ENCODE measurements at regions not wholly inside any gene's neighbourhood (a gene's known extent, or its start where the extent isn't known, plus 50 kb on each side); places are given as distances from the start of the nearest gene placed in this dataset.

GRCh38 chr13:106393776-106394175 is 141.7 kb downstream of the EFNB2 start:
- H3K27me3 ChIP-seq (ENCODE audit: control insufficient read depth in 3 of 3, insufficient read depth in 3 of 3, low read length in 3 of 3), result no peaks in the 10 kb centered on the region
- H3K36me3 ChIP-seq (ENCODE audit: control insufficient read depth in 3 of 3, insufficient read depth in 2 of 3, low read depth in 1 of 3, low read length in 3 of 3), result no peaks in the 10 kb centered on the region
- FAIRE-seq (no peak), DNase-seq (no peak)
- H3K9me3 ChIP-seq (ENCODE audit: control insufficient read depth in 2 of 2, insufficient read depth in 1 of 2, low read depth in 1 of 2, low read length in 1 of 2), result peaks cover 0 to under 1% of the 10 kb centered on the region in 2 donors
- peaks cover 0 to 3% (median 0%) of the 10 kb centered on the region in 3 donors for H3K4me1 ChIP-seq (ENCODE audit: control insufficient read depth in 3 of 3, insufficient read depth in 2 of 3, low read depth in 1 of 3, low read length in 2 of 3)
- H3K4me3 ChIP-seq (ENCODE audit: low read depth in 1 of 3, low read length in 3 of 3), result no peak overlapping the region
- 58 to 73% (median 63%) methylated on average over 4 of the region's 4 CpGs for WGBS, 3 donors
- H3K27ac ChIP-seq (ENCODE audit: low read depth in 1 of 3, low read length in 2 of 3), result no peak overlapping the region

GRCh38 chr13:106391681-106392080 is 143.8 kb downstream of the EFNB2 start:
- 94 to 97% (median 95%) methylated on average over 6 of the region's 6 CpGs for WGBS, 3 donors
- DNase-seq, result no peak
- no peaks in the 10 kb centered on the region for H3K36me3 ChIP-seq (ENCODE audit: control insufficient read depth in 3 of 3, insufficient read depth in 2 of 3, low read depth in 1 of 3, low read length in 3 of 3)
- peaks cover 0 to 3% (median 0%) of the 10 kb centered on the region in 3 donors for H3K4me1 ChIP-seq (ENCODE audit: control insufficient read depth in 3 of 3, insufficient read depth in 2 of 3, low read depth in 1 of 3, low read length in 2 of 3)
- no peaks in the 10 kb centered on the region for H3K27me3 ChIP-seq (ENCODE audit: control insufficient read depth in 3 of 3, insufficient read depth in 3 of 3, low read length in 3 of 3)
- H3K9me3 ChIP-seq (ENCODE audit: control insufficient read depth in 2 of 2, insufficient read depth in 1 of 2, low read depth in 1 of 2, low read length in 1 of 2), result peaks cover 0 to 4% of the 10 kb centered on the region in 2 donors
- FAIRE-seq, result no peak
- H3K27ac ChIP-seq (ENCODE audit: low read depth in 1 of 3, low read length in 2 of 3), result no peak overlapping the region
- H3K4me3 ChIP-seq (ENCODE audit: low read depth in 1 of 3, low read length in 3 of 3), result no peak overlapping the region

- Histone ChIP-seq H3K36me3 (ENCODE audit: control insufficient read depth in 3 of 3, insufficient read depth in 2 of 3, low read depth in 1 of 3, low read length in 3 of 3) (no peaks in the 10 kb centered on the region), H3K9me3 (ENCODE audit: control insufficient read depth in 2 of 2, insufficient read depth in 1 of 2, low read depth in 1 of 2, low read length in 1 of 2) (peaks cover 0 to 4% of the 10 kb centered on the region in 2 donors), H3K4me1 (ENCODE audit: control insufficient read depth in 3 of 3, insufficient read depth in 2 of 3, low read depth in 1 of 3, low read length in 2 of 3) (peaks cover 0 to 3% (median 0%) of the 10 kb centered on the region in 3 donors), H3K27ac (ENCODE audit: low read depth in 1 of 3, low read length in 2 of 3) (no peak overlapping the region), H3K4me3 (ENCODE audit: low read depth in 1 of 3, low read length in 3 of 3) (no peak overlapping the region), H3K27me3 (ENCODE audit: control insufficient read depth in 3 of 3, insufficient read depth in 3 of 3, low read length in 3 of 3) (no peaks in the 10 kb centered on the region)
- WGBS, 3 donors, result 82 to 85% (median 85%) methylated on average over 5 of the region's 5 CpGs
- DNase-seq (no peak), FAIRE-seq (no peak)
These were observed 144.2 kb downstream of the EFNB2 start for GRCh38 chr13:106391271-106391670.

GRCh38 chr13:106390367-106390766 is 145.1 kb downstream of the EFNB2 start:
- peak in 1 of 2 donors; percentile 21 for DNase-seq
- Histone ChIP-seq H3K4me3 (ENCODE audit: low read depth in 1 of 3, low read length in 3 of 3) (no peak overlapping the region), H3K9me3 (ENCODE audit: control insufficient read depth in 2 of 2, insufficient read depth in 1 of 2, low read depth in 1 of 2, low read length in 1 of 2) (peaks cover 0 to 4% of the 10 kb centered on the region in 2 donors), H3K4me1 (ENCODE audit: control insufficient read depth in 3 of 3, insufficient read depth in 2 of 3, low read depth in 1 of 3, low read length in 2 of 3) (peaks cover 0 to 3% (median 0%) of the 10 kb centered on the region in 3 donors), H3K27ac (ENCODE audit: low read depth in 1 of 3, low read length in 2 of 3) (no peak overlapping the region), H3K36me3 (ENCODE audit: control insufficient read depth in 3 of 3, insufficient read depth in 2 of 3, low read depth in 1 of 3, low read length in 3 of 3) (no peaks in the 10 kb centered on the region), H3K27me3 (ENCODE audit: control insufficient read depth in 3 of 3, insufficient read depth in 3 of 3, low read length in 3 of 3) (no peaks in the 10 kb centered on the region)
- no peak for FAIRE-seq
- 12 to 46% (median 18%) methylated on average over 1 of the region's 1 CpG for WGBS, 3 donors

GRCh38 chr13:106385654-106386053 is 149.8 kb downstream of the EFNB2 start:
- DNase-seq, result no peak
- H3K36me3 ChIP-seq (ENCODE audit: control insufficient read depth in 3 of 3, insufficient read depth in 2 of 3, low read depth in 1 of 3, low read length in 3 of 3), result no peaks in the 10 kb centered on the region
- no peak overlapping the region for H3K27ac ChIP-seq (ENCODE audit: low read depth in 1 of 3, low read length in 2 of 3)
- no peak for FAIRE-seq
- no peak overlapping the region for H3K4me3 ChIP-seq (ENCODE audit: low read depth in 1 of 3, low read length in 3 of 3)
- H3K27me3 ChIP-seq (ENCODE audit: control insufficient read depth in 3 of 3, insufficient read depth in 3 of 3, low read length in 3 of 3), result no peaks in the 10 kb centered on the region
- WGBS, 3 donors, result 86 to 91% (median 88%) methylated on average over 6 of the region's 6 CpGs
- peaks cover 0 to 14% (median 3%) of the 10 kb centered on the region in 3 donors for H3K4me1 ChIP-seq (ENCODE audit: control insufficient read depth in 3 of 3, insufficient read depth in 2 of 3, low read depth in 1 of 3, low read length in 2 of 3)
- H3K9me3 ChIP-seq (ENCODE audit: control insufficient read depth in 2 of 2, insufficient read depth in 1 of 2, low read depth in 1 of 2, low read length in 1 of 2), result peaks cover 0 to 4% of the 10 kb centered on the region in 2 donors

- Histone ChIP-seq H3K27ac (ENCODE audit: low read depth in 1 of 3, low read length in 2 of 3) (no peak overlapping the region), H3K4me3 (ENCODE audit: low read depth in 1 of 3, low read length in 3 of 3) (no peak overlapping the region), H3K36me3 (ENCODE audit: control insufficient read depth in 3 of 3, insufficient read depth in 2 of 3, low read depth in 1 of 3, low read length in 3 of 3) (no peaks in the 10 kb centered on the region), H3K4me1 (ENCODE audit: control insufficient read depth in 3 of 3, insufficient read depth in 2 of 3, low read depth in 1 of 3, low read length in 2 of 3) (peaks cover 0 to 15% (median 0%) of the 10 kb centered on the region in 3 donors), H3K9me3 (ENCODE audit: control insufficient read depth in 2 of 2, insufficient read depth in 1 of 2, low read depth in 1 of 2, low read length in 1 of 2) (peaks cover 0 to 4% of the 10 kb centered on the region in 2 donors), H3K27me3 (ENCODE audit: control insufficient read depth in 3 of 3, insufficient read depth in 3 of 3, low read length in 3 of 3) (no peaks in the 10 kb centered on the region)
- 71 to 88% (median 74%) methylated on average over 4 of the region's 4 CpGs for WGBS, 3 donors
- no peak for DNase-seq
- no peak for FAIRE-seq
These were observed 150.9 kb downstream of the EFNB2 start for GRCh38 chr13:106384516-106384915.

GRCh38 chr13:106383791-106384190 is 151.7 kb downstream of the EFNB2 start:
- Histone ChIP-seq H3K9me3 (ENCODE audit: control insufficient read depth in 2 of 2, insufficient read depth in 1 of 2, low read depth in 1 of 2, low read length in 1 of 2) (peaks cover 0 to 3% of the 10 kb centered on the region in 2 donors), H3K36me3 (ENCODE audit: control insufficient read depth in 3 of 3, insufficient read depth in 2 of 3, low read depth in 1 of 3, low read length in 3 of 3) (no peaks in the 10 kb centered on the region), H3K4me3 (ENCODE audit: low read depth in 1 of 3, low read length in 3 of 3) (no peak overlapping the region), H3K4me1 (ENCODE audit: control insufficient read depth in 3 of 3, insufficient read depth in 2 of 3, low read depth in 1 of 3, low read length in 2 of 3) (peaks cover 0 to 15% (median 0%) of the 10 kb centered on the region in 3 donors), H3K27ac (ENCODE audit: low read depth in 1 of 3, low read length in 2 of 3) (no peak overlapping the region), H3K27me3 (ENCODE audit: control insufficient read depth in 3 of 3, insufficient read depth in 3 of 3, low read length in 3 of 3) (no peaks in the 10 kb centered on the region)
- DNase-seq, result no peak
- 95 to 97% (median 96%) methylated on average over 1 of the region's 1 CpG for WGBS, 3 donors
- no peak for FAIRE-seq

- Histone ChIP-seq H3K27me3 (ENCODE audit: control insufficient read depth in 3 of 3, insufficient read depth in 3 of 3, low read length in 3 of 3) (no peaks in the 10 kb centered on the region), H3K27ac (ENCODE audit: low read depth in 1 of 3, low read length in 2 of 3) (no peak overlapping the region), H3K4me3 (ENCODE audit: low read depth in 1 of 3, low read length in 3 of 3) (no peak overlapping the region), H3K4me1 (ENCODE audit: control insufficient read depth in 3 of 3, insufficient read depth in 2 of 3, low read depth in 1 of 3, low read length in 2 of 3) (peaks cover 0 to 15% (median 0%) of the 10 kb centered on the region in 3 donors), H3K36me3 (ENCODE audit: control insufficient read depth in 3 of 3, insufficient read depth in 2 of 3, low read depth in 1 of 3, low read length in 3 of 3) (no peaks in the 10 kb centered on the region), H3K9me3 (ENCODE audit: control insufficient read depth in 2 of 2, insufficient read depth in 1 of 2, low read depth in 1 of 2, low read length in 1 of 2) (no peaks in the 10 kb centered on the region)
- DNase-seq, result no peak
- 73 to 89% (median 81%) methylated on average over 5 of the region's 5 CpGs for WGBS, 3 donors
- FAIRE-seq, result no peak
These were observed 152.9 kb downstream of the EFNB2 start for GRCh38 chr13:106382534-106382933.

- Histone ChIP-seq H3K4me1 (ENCODE audit: control insufficient read depth in 3 of 3, insufficient read depth in 2 of 3, low read depth in 1 of 3, low read length in 2 of 3) (peaks cover 0 to 19% (median 0%) of the 10 kb centered on the region in 3 donors), H3K36me3 (ENCODE audit: control insufficient read depth in 3 of 3, insufficient read depth in 2 of 3, low read depth in 1 of 3, low read length in 3 of 3) (no peaks in the 10 kb centered on the region), H3K27me3 (ENCODE audit: control insufficient read depth in 3 of 3, insufficient read depth in 3 of 3, low read length in 3 of 3) (no peaks in the 10 kb centered on the region), H3K4me3 (ENCODE audit: low read depth in 1 of 3, low read length in 3 of 3) (no peak overlapping the region), H3K9me3 (ENCODE audit: control insufficient read depth in 2 of 2, insufficient read depth in 1 of 2, low read depth in 1 of 2, low read length in 1 of 2) (no peaks in the 10 kb centered on the region), H3K27ac (ENCODE audit: low read depth in 1 of 3, low read length in 2 of 3) (peak overlapping the region in 1 of 3 donors; percentile 35)
- peak; percentile 20 to 88 for DNase-seq
- no peak for FAIRE-seq
- WGBS, 3 donors, result 30 to 63% (median 46%) methylated on average over 4 of the region's 4 CpGs
These were observed 154.4 kb downstream of the EFNB2 start for GRCh38 chr13:106381091-106381490.
